Left renal cortex interstitium (tissue), 4 donors: ENCODE measurements at regions not wholly inside any gene's neighbourhood (a gene's known extent, or its start where the extent isn't known, plus 50 kb on each side); places are given as distances from the start of the nearest gene placed in this dataset.
"Not testable (repeated sequence)": the region's sequence is repeated elsewhere in the genome, so short reads cannot be mapped to it uniquely, and the experiment has no call there.

Experiments used
- DNase-seq, 4 donors: peaks; one replicate each; pipeline ENCODE4 v3.0.0-alpha.2; 2013; ENCODE audit warnings: low read depth in 4 of 4, low spot score in 2 of 4, missing footprints in 1 of 4

- DNase-seq = no peak
These were observed 143.2 kb upstream of the RGS6 start for GRCh38 chr14:71789005-71789404.

- no peak for DNase-seq
These were observed 132.4 kb upstream of the RGS6 start for GRCh38 chr14:71799841-71800240.

GRCh38 chr14:71800878-71801277 lies 131.4 kb upstream of the RGS6 start:
- DNase-seq = no peak

GRCh38 chr14:71803539-71804260 lies 128.5 kb upstream of the RGS6 start:
- DNase-seq = no peak

GRCh38 chr14:71804992-71805391 lies 127.2 kb upstream of the RGS6 start:
- no peak for DNase-seq

GRCh38 chr14:71807049-71807448 lies 125.2 kb upstream of the RGS6 start:
- not testable (repeated sequence) for DNase-seq

GRCh38 chr14:71810800-71811199 lies 121.4 kb upstream of the RGS6 start:
- DNase-seq = not testable (repeated sequence)

GRCh38 chr14:71812693-71813092 lies 119.5 kb upstream of the RGS6 start:
- no peak for DNase-seq

- no peak for DNase-seq
These were observed 117.1 kb upstream of the RGS6 start for GRCh38 chr14:71815110-71815509.

- DNase-seq = no peak
These were observed 107.4 kb upstream of the RGS6 start for GRCh38 chr14:71824816-71825215.

GRCh38 chr14:71833476-71833875 lies 98.8 kb upstream of the RGS6 start:
- DNase-seq = no peak

- no peak for DNase-seq
These were observed 97.7 kb upstream of the RGS6 start for GRCh38 chr14:71834284-71835204.

GRCh38 chr14:71852181-71852580 lies 80.0 kb upstream of the RGS6 start:
- DNase-seq = no peak

- DNase-seq = peak in 2 of 4 donors; percentile 6 to 20
These were observed 76.7 kb upstream of the RGS6 start for GRCh38 chr14:71855399-71856036.

GRCh38 chr14:71856199-71856919 lies 75.9 kb upstream of the RGS6 start:
- DNase-seq = no peak

GRCh38 chr14:71863049-71863448 lies 69.2 kb upstream of the RGS6 start:
- DNase-seq = no peak

- no peak for DNase-seq
These were observed 68.5 kb upstream of the RGS6 start for GRCh38 chr14:71863766-71864165.
